SU-DHL-6 (cell line): ENCODE measurements at regions not wholly inside any gene's neighbourhood (a gene's known extent, or its start where the extent isn't known, plus 50 kb on each side); places are given as distances from the start of the nearest gene placed in this dataset.
"Not testable (repeated sequence)": the region's sequence is repeated elsewhere in the genome, so short reads cannot be mapped to it uniquely, and the experiment has no call there.

ENCODE experiments used
- H2AFZ ChIP-seq: fragments of 200-600 bp; sonication (generic); 2 replicates; pipeline ENCODE4 v1.6.1; 2014; ENCODE audit warnings: low read depth, mild to moderate bottlenecking, moderate library complexity, mixed read lengths, antibody characterized with exemption, low read length; ENCODE audit not compliant: severe bottlenecking
- H3F3A ChIP-seq: fragments of 200-600 bp; shearing (Covaris generic); 2 replicates; pipeline ENCODE4 v1.6.0; 2016; ENCODE audit warnings: antibody characterized with exemption, mild to moderate bottlenecking; ENCODE audit not compliant: insufficient read depth
- H3K27ac ChIP-seq: fragments of 200-600 bp; sonication (generic); 2 replicates; pipeline ENCODE4 v1.5.1; 2016; ENCODE audit warnings: low read depth, mild to moderate bottlenecking, low read length, moderate library complexity, mixed read lengths
- H3K27me3 ChIP-seq: fragments of 200-600 bp; sonication (generic), shearing (Covaris generic); 2 replicates; pipeline ENCODE4 v1.6.0; 2014; ENCODE audit warnings: mild to moderate bottlenecking, low read length
- H3K36me3 ChIP-seq: fragments of 200-600 bp; sonication (generic); 2 replicates; pipeline ENCODE4 v1.6.1; 2014; ENCODE audit warnings: mild to moderate bottlenecking, low read length, mixed read lengths
- H3K4me2 ChIP-seq: fragments of 300-600, 200-600 bp; shearing (Covaris generic), sonication (generic); 2 replicates; pipeline ENCODE4 v1.6.0; 2014; ENCODE audit warnings: low read length, low read depth, mild to moderate bottlenecking; ENCODE audit not compliant: poor library complexity, severe bottlenecking
- H3K4me3 ChIP-seq: fragments of 200-600 bp; sonication (generic); 2 replicates; pipeline ENCODE4 v1.5.1; 2014; ENCODE audit warnings: antibody characterized with exemption, low read length, mild to moderate bottlenecking, mixed read lengths; ENCODE audit not compliant: insufficient read depth, poor library complexity, severe bottlenecking
- H3K79me2 ChIP-seq: fragments of 200-600 bp; sonication (generic); 2 replicates; pipeline ENCODE4 v1.6.1; 2014; ENCODE audit warnings: mild to moderate bottlenecking, low read length, moderate library complexity; ENCODE audit not compliant: insufficient read depth
- H3K9ac ChIP-seq: fragments of 200-600 bp; sonication (generic); 2 replicates; pipeline ENCODE4 v1.7.0; 2014; ENCODE audit warnings: mild to moderate bottlenecking, low read length
- H3K9me2 ChIP-seq: fragments of 200-600 bp; sonication (generic); replicated peaks from 2 replicates; pipeline ENCODE4 v1.6.1; 2014; ENCODE audit warnings: low read length; ENCODE audit not compliant: insufficient read depth
- H3K9me3 ChIP-seq: fragments of 200-600 bp; sonication (generic); 2 replicates; pipeline ENCODE4 v1.6.1; 2014; ENCODE audit warnings: low read length, mixed read lengths; ENCODE audit not compliant: insufficient read depth
- H4K20me1 ChIP-seq: fragments of 200-600 bp; sonication (generic); 2 replicates; pipeline ENCODE4 v1.6.1; 2014; ENCODE audit warnings: low read depth, mild to moderate bottlenecking, antibody characterized with exemption, low read length, moderate library complexity, mixed read lengths
- EZH2phosphoT487 ChIP-seq: fragments of 200-600 bp; sonication (generic), shearing (Covaris generic); conservative IDR thresholded peaks from 2 replicates; pipeline ENCODE4 v1.6.1; 2018; ENCODE audit warnings: mild to moderate bottlenecking, antibody characterized with exemption, low read length, moderate library complexity, mixed read lengths
- TF ChIP-seq, protein P1 (sequence below): fragments of 200-600 bp; sonication (generic); IDR thresholded peaks from one replicate; pipeline ENCODE4 v1.5.1; 2017; ENCODE audit warnings: antibody characterized with exemption, mild to moderate bottlenecking, low read length, moderate library complexity; ENCODE audit not compliant: insufficient read depth, poor library complexity, severe bottlenecking

GRCh38 chr17:55996826-55997225, 156.4 kb upstream of the ANKFN1 start:
- no peak overlapping the region for H2AFZ ChIP-seq
- H3K27me3 ChIP-seq, result no peaks in the 10 kb centered on the region
- peaks cover 4% of the 10 kb centered on the region; the same call in 1 of the 2 replicates for H3K9me3 ChIP-seq
- no peaks in the 10 kb centered on the region for H3F3A ChIP-seq
- H3K4me3 ChIP-seq, result no peak overlapping the region
- no peak overlapping the region for H3K9ac ChIP-seq
- H3K79me2 ChIP-seq, result no peaks in the 10 kb centered on the region
- no peaks in the 10 kb centered on the region for H3K36me3 ChIP-seq
- no peak overlapping the region for H3K4me2 ChIP-seq
- H4K20me1 ChIP-seq, result no peaks in the 10 kb centered on the region
- H3K9me2 ChIP-seq, result no peaks in the 10 kb centered on the region
- H3K27ac ChIP-seq, result no peak overlapping the region
- TF ChIP-seq EZH2phosphoT487, result no peak
- TF ChIP-seq, protein P1, sequence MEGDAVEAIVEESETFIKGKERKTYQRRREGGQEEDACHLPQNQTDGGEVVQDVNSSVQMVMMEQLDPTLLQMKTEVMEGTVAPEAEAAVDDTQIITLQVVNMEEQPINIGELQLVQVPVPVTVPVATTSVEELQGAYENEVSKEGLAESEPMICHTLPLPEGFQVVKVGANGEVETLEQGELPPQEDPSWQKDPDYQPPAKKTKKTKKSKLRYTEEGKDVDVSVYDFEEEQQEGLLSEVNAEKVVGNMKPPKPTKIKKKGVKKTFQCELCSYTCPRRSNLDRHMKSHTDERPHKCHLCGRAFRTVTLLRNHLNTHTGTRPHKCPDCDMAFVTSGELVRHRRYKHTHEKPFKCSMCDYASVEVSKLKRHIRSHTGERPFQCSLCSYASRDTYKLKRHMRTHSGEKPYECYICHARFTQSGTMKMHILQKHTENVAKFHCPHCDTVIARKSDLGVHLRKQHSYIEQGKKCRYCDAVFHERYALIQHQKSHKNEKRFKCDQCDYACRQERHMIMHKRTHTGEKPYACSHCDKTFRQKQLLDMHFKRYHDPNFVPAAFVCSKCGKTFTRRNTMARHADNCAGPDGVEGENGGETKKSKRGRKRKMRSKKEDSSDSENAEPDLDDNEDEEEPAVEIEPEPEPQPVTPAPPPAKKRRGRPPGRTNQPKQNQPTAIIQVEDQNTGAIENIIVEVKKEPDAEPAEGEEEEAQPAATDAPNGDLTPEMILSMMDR, result no peak

DNA sequence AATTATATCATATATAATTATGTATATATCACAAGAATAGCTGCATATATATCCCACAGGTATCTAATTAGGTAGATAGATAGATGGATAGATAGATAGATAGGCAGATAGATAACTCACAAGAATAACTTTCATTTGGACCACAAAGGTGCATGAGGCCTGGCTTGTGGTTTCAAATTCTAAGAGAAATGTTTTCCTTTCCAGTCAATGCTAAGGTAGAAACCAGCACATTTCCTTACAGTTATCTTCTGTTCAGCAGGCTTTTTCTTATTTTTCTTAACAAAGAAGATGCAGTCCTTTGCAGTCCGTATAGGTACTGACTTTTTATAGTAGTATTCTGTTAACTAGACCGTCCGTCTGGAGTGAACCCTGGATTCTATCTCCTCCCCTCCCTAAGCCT, 152.9 kb upstream of the ANKFN1 start:
- Histone ChIP-seq H4K20me1 (no peaks in the 10 kb centered on the region), H3K4me3 (no peak overlapping the region), H3K36me3 (no peaks in the 10 kb centered on the region), H3K9ac (no peak overlapping the region), H3K4me2 (no peak overlapping the region), H3K27ac (no peak overlapping the region), H3K79me2 (no peaks in the 10 kb centered on the region), H3K27me3 (no peaks in the 10 kb centered on the region), H2AFZ (no peak overlapping the region), H3K9me2 (no peaks in the 10 kb centered on the region), H3K9me3 (no peaks in the 10 kb centered on the region), H3F3A (no peaks in the 10 kb centered on the region)
- no peak for TF ChIP-seq EZH2phosphoT487
- TF ChIP-seq, protein P1, result no peak

GRCh38 chr17:56002656-56003055, 150.6 kb upstream of the ANKFN1 start:
- not testable (repeated sequence) for H3K27me3 ChIP-seq, H3K9me3 ChIP-seq, H3K79me2 ChIP-seq, H3K9me2 ChIP-seq, H4K20me1 ChIP-seq, H3K9ac ChIP-seq, H3K36me3 ChIP-seq, H3K27ac ChIP-seq, H2AFZ ChIP-seq, H3F3A ChIP-seq, H3K4me3 ChIP-seq, H3K4me2 ChIP-seq

DNA sequence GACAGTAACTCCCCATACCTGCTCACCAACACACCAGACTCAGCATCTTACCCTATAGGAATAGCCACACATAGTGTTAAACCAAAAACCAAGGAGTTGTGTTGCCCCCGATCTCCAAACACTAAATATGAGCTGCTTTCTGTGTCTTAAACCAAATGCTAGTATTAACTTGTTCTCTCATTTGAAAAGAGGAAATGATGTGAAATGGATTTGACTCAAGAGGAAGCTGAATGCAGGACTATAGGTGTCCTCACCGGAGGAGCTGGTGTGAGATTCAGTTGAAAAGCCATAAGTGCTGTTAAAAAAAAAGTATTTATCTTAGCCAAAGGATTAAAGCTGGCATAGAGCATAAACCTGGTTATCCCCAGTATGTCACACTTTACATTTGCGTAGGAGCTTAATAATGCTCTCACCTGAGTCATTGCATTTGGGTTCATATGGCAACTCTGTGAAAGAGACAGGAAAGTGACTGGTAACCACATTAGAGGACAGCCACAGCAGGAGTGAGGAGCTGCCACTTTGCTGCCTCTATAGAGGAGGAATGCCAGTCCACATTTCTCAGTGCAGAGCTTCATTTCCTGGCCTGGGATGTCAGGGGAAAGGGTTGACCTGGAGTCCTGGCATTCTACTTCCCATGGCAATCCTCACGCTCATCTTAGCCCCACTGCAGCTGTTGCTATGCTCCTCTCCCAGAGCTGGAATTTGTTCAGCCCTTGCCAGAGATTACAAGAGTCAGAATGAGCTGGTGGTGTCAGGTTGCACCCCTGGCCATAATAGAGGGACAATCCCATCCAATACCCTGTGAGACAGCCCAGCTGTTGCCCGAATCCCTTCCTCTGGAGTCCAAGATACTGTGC, 143.3 kb upstream of the ANKFN1 start:
- no peak overlapping the region for H3K9ac ChIP-seq
- H3F3A ChIP-seq, result no peaks in the 10 kb centered on the region
- no peak overlapping the region for H3K27ac ChIP-seq
- TF ChIP-seq, protein P1, result no peak
- TF ChIP-seq EZH2phosphoT487, result no peak
- H4K20me1 ChIP-seq, result no peaks in the 10 kb centered on the region
- H3K79me2 ChIP-seq, result no peaks in the 10 kb centered on the region
- H3K4me2 ChIP-seq, result no peak overlapping the region
- H3K36me3 ChIP-seq, result no peaks in the 10 kb centered on the region
- no peak overlapping the region for H2AFZ ChIP-seq
- H3K9me2 ChIP-seq, result no peaks in the 10 kb centered on the region
- H3K4me3 ChIP-seq, result no peak overlapping the region
- H3K9me3 ChIP-seq, result 0 out of 2 replicates have a peak, but pooled peaks cover 6% of the 10 kb centered on the region
- no peaks in the 10 kb centered on the region for H3K27me3 ChIP-seq
